Cardiac muscle cell (in vitro differentiated cells and primary cell): ENCODE measurements at regions not wholly inside any gene's neighbourhood (a gene's known extent, or its start where the extent isn't known, plus 50 kb on each side); places are given as distances from the start of the nearest gene placed in this dataset.

Source experiments
- DNase-seq, 2 donors: peaks; one replicate each; pipeline versions ENCODE4 v3.0.0 to v3.0.0-alpha.2; 2010 to 2017; ENCODE audit warnings: low read depth in 1 of 2, low spot score in 1 of 2
- H3K27ac ChIP-seq: fragments of 200-600 bp; sonication (generic); 2 replicates; pipeline ENCODE4 v1.5.1; 2016
- H3K27me3 ChIP-seq: fragments of 200-600 bp; sonication (generic); 2 replicates; pipeline ENCODE4 v1.6.0; 2016; ENCODE audit warnings: control low read depth
- H3K36me3 ChIP-seq: fragments of 200-600 bp; sonication (generic); 2 replicates; pipeline ENCODE4 v1.5.1; 2016; ENCODE audit warnings: control low read depth
- H3K4me1 ChIP-seq: fragments of 200-600 bp; sonication (generic); 2 replicates; pipeline ENCODE4 v1.8.1; 2017; ENCODE audit warnings: low read depth, mild to moderate bottlenecking, mixed run types
- H3K4me3 ChIP-seq: fragments of 200-600 bp; sonication (generic); 2 replicates; pipeline ENCODE4 v1.5.1; 2016; ENCODE audit warnings: mild to moderate bottlenecking
- H3K9me3 ChIP-seq: fragments of 200-600 bp; sonication (generic); 2 replicates; pipeline ENCODE4 v1.5.1; 2017; ENCODE audit warnings: low read depth, mild to moderate bottlenecking, control low read depth
- TF ChIP-seq, protein P1 (sequence below): IDR thresholded peaks from 2 replicates; pipeline ENCODE4 v1.5.1; 2012; ENCODE audit warnings: low read depth, mild to moderate bottlenecking, low read length

DNA sequence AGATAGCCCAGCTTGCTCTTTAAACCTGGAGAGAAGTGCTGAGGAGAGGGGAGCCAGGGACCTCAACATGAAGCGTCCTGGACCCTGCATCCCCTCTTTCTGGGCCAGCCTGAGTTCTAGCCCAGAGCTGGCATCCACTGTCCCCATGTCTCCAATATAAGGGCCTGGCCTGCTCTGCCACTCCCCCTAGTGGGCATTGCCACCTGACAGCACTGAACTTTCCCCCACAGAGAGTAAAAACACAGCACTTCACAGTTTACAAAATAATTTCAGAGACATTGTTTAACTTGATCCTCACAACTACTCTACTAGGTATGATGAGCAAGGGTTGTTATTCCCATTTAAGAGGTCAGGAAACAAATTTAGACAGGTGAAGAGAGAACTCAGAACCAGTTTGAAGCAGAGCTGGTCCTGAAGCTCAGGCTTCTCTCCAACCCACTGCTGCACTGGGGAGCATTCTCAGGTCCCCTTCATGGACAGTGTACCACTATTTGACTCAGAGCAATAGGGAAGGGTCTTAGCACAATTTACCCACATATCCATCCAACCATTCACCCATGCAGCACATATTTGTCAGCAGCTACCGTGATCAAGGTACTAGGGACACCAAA, 151.2 kb downstream of the DMRTA2 start:
- Histone ChIP-seq H3K9me3 (no peaks in the 10 kb centered on the region), H3K4me3 (no peak overlapping the region), H3K36me3 (no peaks in the 10 kb centered on the region), H3K4me1 (no peaks in the 10 kb centered on the region), H3K27ac (no peak overlapping the region), H3K27me3 (no peaks in the 10 kb centered on the region)
- TF ChIP-seq, protein P1, sequence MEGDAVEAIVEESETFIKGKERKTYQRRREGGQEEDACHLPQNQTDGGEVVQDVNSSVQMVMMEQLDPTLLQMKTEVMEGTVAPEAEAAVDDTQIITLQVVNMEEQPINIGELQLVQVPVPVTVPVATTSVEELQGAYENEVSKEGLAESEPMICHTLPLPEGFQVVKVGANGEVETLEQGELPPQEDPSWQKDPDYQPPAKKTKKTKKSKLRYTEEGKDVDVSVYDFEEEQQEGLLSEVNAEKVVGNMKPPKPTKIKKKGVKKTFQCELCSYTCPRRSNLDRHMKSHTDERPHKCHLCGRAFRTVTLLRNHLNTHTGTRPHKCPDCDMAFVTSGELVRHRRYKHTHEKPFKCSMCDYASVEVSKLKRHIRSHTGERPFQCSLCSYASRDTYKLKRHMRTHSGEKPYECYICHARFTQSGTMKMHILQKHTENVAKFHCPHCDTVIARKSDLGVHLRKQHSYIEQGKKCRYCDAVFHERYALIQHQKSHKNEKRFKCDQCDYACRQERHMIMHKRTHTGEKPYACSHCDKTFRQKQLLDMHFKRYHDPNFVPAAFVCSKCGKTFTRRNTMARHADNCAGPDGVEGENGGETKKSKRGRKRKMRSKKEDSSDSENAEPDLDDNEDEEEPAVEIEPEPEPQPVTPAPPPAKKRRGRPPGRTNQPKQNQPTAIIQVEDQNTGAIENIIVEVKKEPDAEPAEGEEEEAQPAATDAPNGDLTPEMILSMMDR = peak; percentile 51
- DNase-seq = peak; percentile 10 to 52

DNA sequence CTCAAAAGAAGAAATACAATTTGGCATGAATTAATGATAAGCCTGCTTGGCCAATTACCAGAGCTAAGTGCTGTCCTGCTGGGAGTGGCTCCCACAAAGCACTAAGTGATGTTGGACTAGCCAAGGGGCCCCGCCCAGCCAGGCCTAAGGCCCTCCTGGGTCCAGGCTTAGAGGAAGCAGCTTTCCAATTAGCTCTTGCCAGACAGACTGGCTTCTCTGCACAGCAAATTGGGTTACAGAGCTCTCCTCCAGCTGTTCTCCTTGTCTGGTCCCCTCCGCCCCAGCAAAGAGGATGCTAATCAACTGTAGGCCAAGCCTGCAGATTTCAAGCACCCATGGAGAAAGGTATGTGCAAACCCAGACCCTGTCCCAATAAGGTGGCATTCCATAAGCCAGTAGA, 151.9 kb downstream of the DMRTA2 start:
- no peak overlapping the region for H3K4me3 ChIP-seq
- no peak for DNase-seq
- H3K36me3 ChIP-seq = no peaks in the 10 kb centered on the region
- H3K27me3 ChIP-seq = no peaks in the 10 kb centered on the region
- no peak overlapping the region for H3K27ac ChIP-seq
- TF ChIP-seq, protein P1 = no peak
- H3K4me1 ChIP-seq = no peaks in the 10 kb centered on the region
- no peaks in the 10 kb centered on the region for H3K9me3 ChIP-seq

DNA sequence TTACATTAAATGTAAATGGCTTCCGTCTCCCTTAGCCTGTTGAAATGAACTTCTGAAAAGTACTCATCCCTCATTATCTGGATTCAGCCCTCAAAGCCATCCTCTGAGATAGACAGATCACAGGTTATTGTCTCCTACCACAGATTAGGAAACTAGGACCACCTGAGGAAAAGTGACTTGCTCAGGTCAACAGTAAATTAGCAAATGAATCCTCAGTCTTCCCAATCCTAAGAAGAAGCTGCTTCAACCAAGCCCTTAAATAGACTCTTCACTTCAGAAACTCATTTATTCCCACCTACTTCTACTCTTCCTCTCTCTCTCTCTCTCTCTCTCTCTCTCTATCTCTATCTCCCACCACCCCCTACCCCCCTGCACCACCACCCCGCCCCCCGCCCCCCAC, 152.3 kb downstream of the DMRTA2 start:
- Histone ChIP-seq H3K9me3 (no peaks in the 10 kb centered on the region), H3K4me1 (no peaks in the 10 kb centered on the region), H3K4me3 (no peak overlapping the region), H3K36me3 (no peaks in the 10 kb centered on the region), H3K27me3 (no peaks in the 10 kb centered on the region), H3K27ac (no peak overlapping the region)
- DNase-seq = no peak
- TF ChIP-seq, protein P1 = no peak

DNA sequence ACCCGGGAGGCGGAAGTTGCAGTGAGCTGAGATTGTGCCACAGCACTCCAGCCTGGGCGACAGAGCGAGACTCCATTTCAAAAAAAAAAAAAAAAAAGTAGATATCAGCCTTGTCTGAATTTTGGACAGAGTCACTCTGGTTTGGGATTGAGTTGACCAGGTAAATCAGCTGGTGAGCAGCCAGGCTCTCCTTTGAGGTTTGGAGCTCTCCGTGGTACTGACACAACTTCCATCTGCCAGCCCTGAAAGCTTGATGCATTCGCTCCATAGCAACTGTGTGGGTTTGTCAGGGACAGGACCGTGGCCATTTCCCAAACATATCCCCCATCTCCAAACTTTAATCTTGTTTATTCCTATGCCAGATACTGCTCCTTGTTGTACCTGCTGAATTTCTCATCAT, 155.2 kb downstream of the DMRTA2 start:
- DNase-seq = peak in 1 of 2 donors; percentile 75
- no peak overlapping the region for H3K27ac ChIP-seq
- H3K4me1 ChIP-seq = no peaks in the 10 kb centered on the region
- no peaks in the 10 kb centered on the region for H3K36me3 ChIP-seq
- no peaks in the 10 kb centered on the region for H3K9me3 ChIP-seq
- TF ChIP-seq, protein P1 = no peak
- H3K27me3 ChIP-seq = no peaks in the 10 kb centered on the region
- no peak overlapping the region for H3K4me3 ChIP-seq

DNA sequence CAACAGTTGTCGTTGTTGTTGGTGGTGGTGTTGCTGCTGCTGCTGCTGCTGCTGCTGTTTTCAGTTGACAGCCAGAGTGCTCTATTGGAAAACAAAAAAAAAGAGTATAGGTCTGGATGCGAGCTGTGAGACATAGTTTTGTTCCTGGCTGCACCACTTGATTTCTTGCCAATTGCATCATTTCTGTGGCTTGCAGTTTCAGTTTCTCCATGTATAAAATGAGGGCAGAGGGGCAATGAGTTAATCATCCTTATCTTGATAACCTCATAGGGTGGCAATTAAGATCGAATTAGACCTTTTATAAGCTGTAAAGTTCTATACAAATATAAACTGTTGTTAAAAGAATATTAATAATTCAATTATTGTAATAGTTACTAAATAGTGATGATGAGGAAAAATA, 156.7 kb downstream of the DMRTA2 start:
- DNase-seq = peak in 1 of 2 donors; percentile 60
- no peak overlapping the region for H3K4me3 ChIP-seq
- no peaks in the 10 kb centered on the region for H3K4me1 ChIP-seq
- H3K27ac ChIP-seq = no peak overlapping the region
- H3K36me3 ChIP-seq = no peaks in the 10 kb centered on the region
- TF ChIP-seq, protein P1 = no peak
- H3K9me3 ChIP-seq = no peaks in the 10 kb centered on the region
- H3K27me3 ChIP-seq = no peaks in the 10 kb centered on the region
